Erythroblast (primary cell): ENCODE measurements at regions not wholly inside any gene's neighbourhood (a gene's known extent, or its start where the extent isn't known, plus 50 kb on each side); places are given as distances from the start of the nearest gene placed in this dataset.

Experiments used
- DNase-seq, 2 experiments: peaks; one replicate each; lab custom pipeline; 2025; lab: John Stamatoyannopoulos, UW
- GATA1 ChIP-seq: IDR thresholded peaks from 2 replicates; pipeline ENCODE4 v1.6.1; 2011; ENCODE audit warnings: low read depth, mild to moderate bottlenecking, control low read depth, low read length, moderate library complexity
- POLR2A ChIP-seq: IDR thresholded peaks from 2 replicates; pipeline ENCODE4 v1.6.1; 2011; ENCODE audit warnings: mild to moderate bottlenecking, low read length

DNA sequence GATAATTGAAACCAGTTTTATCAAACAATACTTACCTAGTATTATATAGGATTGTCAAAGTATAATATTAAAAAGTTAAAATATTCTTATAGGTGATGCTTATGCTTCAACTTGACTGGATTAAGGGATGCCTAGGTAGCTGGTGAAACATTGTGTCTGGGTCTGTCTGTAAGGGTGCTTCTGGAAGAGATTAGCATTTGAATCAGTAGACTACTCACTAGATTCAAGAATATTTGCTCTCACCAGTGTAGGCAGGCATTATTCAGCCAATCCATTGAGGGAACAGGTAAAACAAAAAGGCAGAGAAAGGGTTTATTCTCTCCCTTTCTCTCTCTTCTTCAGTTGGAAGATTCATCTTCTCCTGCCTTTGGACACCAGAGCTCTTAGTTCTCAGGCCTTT lies 486.8 kb upstream of the GOLIM4 start:
- TF ChIP-seq GATA1 (no peak), POLR2A (no peak)
- no peak for DNase-seq

DNA sequence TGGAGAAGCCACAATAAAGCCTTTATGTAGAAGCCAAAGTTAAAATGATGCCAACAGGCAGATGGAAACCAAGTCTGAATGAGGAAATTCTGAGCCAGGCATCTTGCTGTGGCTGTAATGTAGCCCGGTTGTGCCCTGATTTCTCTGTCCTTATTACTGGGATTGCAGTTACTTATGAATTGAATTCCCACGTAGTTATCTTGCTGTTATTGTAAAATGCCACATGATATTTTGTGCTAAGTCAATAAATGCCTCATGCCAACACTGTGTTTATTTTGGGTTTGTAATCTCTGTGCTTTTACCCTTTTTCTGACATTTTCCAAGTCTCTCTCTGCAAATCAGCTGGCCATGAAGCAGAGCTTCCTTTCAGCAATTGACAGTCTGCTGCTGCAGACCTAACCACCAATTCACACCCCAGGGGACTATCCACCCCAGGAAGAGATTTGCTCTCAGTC lies 486.1 kb upstream of the GOLIM4 start:
- DNase-seq, result no peak
- TF ChIP-seq GATA1 (no peak), POLR2A (no peak)

DNA sequence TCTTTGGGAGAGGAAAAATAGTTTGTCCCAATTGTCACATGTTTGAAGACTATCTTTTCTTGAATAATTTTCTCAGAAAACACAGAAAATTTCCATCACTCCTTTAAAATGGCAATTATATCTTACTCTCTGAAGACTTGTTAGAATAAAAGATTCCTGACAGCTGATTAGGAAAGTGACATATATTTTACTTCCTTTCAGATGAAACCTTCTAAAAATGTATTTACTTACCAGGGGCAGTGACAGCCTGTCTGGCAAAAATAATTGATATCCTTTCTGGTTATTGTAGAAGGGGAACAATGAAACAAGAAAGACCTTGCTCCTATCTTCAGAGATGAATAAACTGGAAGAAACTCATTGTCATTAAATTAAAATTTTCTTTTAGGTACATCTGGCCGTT lies 483.3 kb upstream of the GOLIM4 start:
- no peak for DNase-seq
- TF ChIP-seq GATA1 (no peak), POLR2A (no peak)

DNA sequence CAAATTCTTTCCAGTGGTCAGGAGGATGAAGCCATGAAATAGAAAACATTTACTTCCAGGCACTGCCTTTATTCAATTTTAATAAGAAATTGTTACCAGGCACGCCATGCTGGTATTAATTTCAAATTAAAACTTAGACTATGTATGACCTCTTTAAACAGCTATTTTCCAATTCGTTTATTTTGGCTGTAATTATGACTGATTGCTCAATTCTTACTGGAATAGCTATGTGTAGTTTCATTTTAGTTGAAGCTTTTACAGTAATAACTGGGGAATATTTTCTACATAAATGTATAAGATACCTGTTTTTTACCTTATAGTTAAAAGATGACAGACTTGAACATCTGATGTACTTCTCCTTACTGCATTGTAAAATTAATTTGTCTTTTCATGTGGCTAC lies 480.0 kb upstream of the GOLIM4 start:
- no peak for TF ChIP-seq POLR2A
- TF ChIP-seq GATA1, result no peak
- no peak for DNase-seq

DNA sequence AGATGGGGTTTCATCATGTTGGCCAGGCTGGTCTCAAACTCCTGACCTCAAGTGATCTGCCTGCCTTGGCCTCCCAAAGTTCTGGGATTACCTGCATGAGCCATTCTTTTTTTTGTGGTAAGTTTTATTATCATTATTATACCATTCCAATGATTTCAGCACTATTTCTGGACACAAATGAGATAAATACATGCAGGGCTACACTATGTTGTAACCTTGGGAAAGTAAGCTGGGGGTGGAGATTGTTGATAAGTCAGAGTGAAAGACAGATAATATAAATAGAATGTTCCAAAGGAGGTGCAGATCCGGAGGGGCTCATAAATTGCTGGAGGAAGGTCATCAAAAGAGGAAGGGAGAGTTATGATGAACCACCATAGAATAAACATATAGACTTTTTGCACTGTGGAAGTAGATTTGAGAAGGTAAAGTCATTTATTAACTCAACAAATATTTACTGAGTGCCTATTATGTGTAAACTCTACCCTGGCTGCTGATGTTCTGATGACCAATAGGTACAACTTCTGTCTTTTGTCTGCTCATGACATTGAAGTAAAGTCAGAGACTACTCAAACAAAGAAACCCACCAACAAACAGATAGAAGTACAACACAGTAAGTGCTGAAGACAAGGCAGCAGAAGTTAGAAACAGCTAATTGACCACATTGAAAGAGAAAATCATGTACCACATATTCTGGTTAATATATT lies 478.9 kb upstream of the GOLIM4 start:
- no peak for DNase-seq

DNA sequence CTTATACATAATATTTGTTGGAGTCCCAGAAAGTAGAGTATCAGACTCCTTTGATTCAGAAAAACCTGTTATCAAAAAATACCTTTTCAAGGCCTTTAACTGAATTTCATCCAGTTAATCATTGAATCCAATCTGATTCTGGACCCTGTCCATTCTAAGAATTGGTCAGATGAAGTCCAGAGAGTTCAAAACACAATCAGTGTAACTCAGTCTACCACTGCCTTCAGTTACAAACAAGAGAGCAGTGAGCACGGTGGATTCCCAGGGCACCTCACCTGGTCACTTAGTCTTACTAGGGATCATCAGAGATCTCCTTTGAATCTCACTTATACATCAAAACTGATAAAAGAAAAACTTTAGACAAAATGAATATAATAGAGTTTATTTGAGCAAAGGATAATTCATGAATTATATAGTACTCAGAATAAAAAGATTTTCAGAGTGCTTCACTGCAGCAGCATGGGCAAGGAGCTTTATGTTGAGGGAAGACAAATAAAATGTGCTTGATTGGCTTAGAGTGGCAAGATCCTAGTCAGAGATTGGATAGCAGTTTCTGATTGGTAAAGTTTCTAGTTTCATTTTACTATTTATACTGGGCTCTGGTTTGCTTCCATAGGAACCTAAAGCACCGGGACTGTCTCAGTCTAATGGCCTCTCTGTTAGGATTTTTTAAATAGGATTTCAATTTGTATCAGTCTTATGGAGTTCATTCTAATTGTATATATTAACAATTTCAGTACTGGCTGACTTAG lies 474.9 kb upstream of the GOLIM4 start:
- no peak for DNase-seq
- no peak for TF ChIP-seq POLR2A
- no peak for TF ChIP-seq GATA1

More for the DNA sequence above, 478.9 kb upstream of the GOLIM4 start:
- no peak for TF ChIP-seq GATA1
- no peak for TF ChIP-seq POLR2A

DNA sequence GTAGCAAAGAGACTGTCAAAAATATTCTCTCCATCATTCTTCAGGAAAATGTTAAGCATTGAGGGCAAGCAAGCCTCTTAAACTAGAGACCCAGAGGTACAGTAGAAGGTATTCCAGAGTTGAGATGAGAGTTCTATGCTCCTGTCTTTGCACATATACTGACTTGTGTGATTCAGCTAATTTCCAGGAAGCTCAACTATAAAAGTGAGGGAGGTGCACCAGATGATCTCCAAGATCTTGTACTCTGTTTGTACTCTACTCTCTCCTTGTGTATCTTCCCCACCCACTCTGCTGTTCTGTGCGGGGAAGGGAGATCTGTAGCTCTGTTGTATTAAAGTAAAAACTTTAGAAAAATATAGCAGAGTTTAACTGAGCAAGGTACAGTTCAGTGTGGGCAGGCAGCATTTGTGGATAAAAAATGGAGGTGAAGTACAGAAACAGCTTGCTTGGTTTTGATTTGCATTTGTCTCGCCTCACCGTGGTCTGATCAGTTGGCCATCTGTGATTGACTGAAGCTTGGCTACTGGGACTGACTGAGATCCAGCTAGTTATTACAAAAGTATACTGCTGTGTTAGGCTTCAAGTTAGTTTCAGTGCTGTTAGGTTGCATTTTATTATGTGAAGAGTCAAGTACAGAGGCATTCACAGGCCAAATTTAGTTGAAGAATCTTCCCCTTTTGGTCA lies 463.1 kb upstream of the GOLIM4 start:
- no peak for DNase-seq
- TF ChIP-seq GATA1 (no peak), POLR2A (no peak)

DNA sequence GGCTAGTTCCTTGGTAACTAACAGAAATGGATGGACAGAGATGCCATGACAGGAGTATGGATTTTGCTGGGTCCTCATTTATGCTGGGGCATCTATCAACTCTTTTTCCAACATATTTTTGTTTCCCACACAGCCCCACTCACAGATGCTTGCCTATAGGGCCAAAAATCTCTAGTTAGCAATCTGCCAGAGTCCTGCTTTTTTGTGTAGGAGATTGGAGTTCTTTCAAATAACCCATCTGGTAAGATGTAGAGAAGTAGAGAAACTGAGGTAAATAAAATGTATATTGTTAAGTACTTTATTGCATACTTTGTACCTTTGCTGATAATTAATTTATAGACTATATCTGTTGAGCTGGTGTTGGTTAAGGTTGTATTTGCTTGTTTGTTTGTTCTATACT lies 456.5 kb upstream of the GOLIM4 start:
- no peak for DNase-seq
- no peak for TF ChIP-seq GATA1
- TF ChIP-seq POLR2A, result no peak

DNA sequence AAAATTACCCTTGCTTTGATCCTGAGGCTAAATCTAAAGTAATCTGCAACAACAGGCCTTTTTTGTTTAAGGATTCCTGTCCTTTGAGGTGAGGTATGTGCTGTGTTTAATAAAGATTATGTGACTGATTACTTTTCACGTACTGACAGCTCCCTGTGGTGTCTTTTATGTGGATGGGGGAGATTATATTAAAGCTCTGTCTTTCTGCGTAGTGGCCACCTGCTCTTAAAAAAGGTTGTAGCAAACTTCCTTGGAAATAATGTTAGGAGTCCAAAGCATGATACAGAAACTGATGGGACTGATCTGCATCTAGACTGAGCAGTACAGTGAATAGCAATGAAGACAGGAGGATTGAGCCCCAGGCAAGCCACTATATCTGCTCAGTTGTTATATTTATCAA lies 453.0 kb upstream of the GOLIM4 start:
- no peak for DNase-seq
- no peak for TF ChIP-seq POLR2A
- TF ChIP-seq GATA1, result no peak

DNA sequence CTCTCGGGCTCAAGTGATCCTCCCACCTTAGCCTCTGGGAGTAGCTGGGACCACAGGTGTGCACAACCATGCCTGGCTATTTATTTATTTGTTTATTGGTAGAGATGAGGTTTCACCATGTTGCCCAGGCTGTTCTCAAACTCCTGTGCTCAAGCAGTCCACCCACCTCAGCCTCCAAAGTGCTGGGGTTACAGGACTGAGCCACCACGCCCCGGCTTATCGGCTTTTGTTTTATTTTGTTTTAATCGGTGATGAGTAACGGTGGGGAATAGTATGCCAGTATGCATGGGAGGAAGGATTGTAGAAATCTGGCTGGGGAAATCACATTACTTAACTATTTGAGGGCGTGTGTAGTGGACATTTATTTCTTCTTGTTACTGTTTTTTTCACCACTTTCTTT lies 451.0 kb upstream of the GOLIM4 start:
- DNase-seq, result no peak
- TF ChIP-seq GATA1, result no peak
- TF ChIP-seq POLR2A, result no peak

DNA sequence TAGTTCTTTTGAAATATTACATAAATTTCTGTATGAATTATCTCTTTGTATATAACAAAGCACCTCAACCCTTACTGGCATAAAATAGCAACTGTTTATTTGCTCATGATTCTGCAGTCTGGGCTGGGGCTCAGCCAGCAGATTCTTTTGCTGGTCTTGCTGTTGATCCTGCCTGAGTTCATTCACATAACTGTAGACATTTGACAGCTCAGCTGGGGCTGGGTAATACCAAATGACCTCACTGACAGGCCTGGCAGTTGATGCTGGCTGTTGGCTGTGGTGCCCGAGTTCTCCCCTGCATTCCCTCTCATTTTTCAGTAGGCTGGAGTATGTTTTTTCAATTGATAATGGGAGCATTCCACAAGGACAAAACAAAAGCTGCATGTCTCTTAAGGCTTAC lies 449.9 kb upstream of the GOLIM4 start:
- DNase-seq, result no peak
- TF ChIP-seq GATA1, result no peak
- no peak for TF ChIP-seq POLR2A

DNA sequence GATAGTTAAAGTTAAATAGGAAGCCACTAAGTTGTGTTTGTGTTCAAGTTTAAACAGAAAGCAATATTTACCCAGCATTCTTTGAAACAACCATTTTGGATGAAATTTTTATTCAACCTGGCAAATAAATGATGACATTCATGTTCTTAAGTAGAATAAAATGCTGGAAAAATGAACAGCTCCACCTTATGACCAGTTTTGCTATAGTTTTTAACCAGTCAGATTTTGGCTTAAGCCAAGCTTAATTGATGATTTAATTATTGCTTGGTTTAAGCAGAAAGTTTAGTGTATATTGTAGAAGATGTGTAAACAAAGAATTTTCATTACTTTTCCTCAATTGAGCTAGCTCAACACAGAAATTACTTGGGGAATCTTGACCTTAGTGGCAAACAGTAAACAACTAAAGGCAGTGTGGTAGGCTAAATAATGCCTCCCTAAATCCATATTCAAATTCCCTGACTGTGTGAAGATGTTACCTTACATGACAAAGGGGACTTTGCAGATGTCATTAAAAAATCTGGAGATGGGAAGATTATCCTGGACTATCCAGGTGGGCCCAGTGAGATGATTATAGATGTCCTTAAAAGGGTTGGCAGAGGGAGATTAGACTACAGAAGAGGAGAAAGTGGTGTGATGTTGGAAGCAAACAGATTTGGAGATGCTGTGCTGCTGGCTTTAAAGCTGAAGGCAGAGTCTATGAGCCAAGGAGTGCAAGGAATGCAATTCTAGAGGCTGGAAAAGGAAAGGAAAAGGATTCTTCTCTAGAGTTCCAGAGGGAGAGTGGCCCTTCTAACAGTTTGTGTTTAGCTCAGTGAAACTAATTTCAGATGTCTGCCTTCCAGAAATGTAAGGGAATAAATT lies 448.6 kb upstream of the GOLIM4 start:
- no peak for DNase-seq
- no peak for TF ChIP-seq POLR2A
- TF ChIP-seq GATA1, result no peak

DNA sequence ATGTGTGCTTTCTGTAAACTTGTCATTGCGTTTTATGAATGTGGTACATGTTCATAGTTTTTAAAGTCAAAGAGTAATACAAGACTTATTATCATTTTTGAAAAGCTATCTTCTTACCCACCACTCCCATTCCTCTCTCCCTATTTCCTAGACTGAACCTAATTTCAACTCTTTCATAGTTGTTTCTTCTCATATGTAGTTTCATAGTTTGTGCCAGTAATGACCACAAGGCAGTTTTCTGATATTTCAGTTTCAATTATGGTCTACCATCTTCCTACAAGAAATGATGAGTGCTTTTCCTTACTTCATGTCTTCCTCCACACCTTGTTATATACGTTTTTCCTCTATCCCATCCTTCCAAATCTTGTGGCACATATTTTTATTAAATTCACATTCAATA lies 445.0 kb upstream of the GOLIM4 start:
- no peak for TF ChIP-seq GATA1
- no peak for DNase-seq
